DMS79 treated with DMSO at 0.1 percent for 48 hours (cell line): ENCODE measurements at regions not wholly inside any gene's neighbourhood (a gene's known extent, or its start where the extent isn't known, plus 50 kb on each side); places are given as distances from the start of the nearest gene placed in this dataset.
"Not testable (repeated sequence)": the region's sequence is repeated elsewhere in the genome, so short reads cannot be mapped to it uniquely, and the experiment has no call there.

ENCODE experiments used
- DNase-seq: peaks from one replicate; lab custom pipeline; 2025; lab: John Stamatoyannopoulos, UW

- DNase-seq, result no peak
Measured at GRCh38 chr2:37569986-37570679, 101.3 kb downstream of the CDC42EP3 start.

GRCh38 chr2:37570773-37571586 lies 100.5 kb downstream of the CDC42EP3 start:
- DNase-seq, result no peak

GRCh38 chr2:37571587-37572136 lies 99.8 kb downstream of the CDC42EP3 start:
- no peak for DNase-seq

DNA sequence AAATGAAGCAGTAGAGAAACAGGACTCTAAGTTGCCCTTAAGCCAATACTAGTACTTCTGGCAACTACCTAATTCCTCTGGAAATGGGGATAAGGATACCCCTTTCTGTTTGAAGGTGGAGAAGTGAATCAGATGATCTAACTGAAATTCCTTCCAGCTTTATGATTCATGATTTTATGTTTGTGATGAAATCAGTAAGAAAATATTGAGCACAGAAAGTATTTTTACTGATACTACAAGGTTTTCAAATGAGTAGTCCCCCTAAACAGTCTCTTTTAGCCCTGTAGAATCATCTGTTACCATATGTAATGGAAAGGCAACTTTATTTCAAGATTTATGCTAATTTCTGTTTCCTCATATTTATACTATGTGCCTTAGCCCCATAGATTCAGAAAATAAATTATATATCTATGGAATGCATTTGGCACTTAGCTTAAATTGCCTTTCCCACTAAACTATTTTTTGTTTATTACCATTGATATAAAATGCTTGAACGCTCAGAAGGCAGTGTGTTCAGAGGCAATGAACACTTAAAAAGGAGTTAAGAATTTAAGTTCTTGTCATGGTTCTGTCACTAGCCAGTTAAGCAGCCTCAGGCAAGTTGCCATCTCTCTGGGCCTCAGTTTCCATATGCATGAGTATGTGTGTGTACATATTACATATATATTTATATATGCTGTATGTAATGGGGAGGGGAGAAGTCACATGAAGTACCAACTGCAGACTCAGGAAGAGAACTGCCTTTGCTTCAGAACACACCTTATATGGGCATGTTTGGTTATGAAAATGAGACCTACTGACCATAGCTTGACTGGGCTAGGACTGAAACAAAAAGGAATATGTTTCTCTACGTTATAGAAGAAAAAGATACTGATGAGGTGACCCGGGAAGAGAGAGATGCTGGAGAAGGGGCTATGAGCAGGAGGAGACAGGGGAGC lies 97.7 kb downstream of the CDC42EP3 start:
- no peak for DNase-seq

DNA sequence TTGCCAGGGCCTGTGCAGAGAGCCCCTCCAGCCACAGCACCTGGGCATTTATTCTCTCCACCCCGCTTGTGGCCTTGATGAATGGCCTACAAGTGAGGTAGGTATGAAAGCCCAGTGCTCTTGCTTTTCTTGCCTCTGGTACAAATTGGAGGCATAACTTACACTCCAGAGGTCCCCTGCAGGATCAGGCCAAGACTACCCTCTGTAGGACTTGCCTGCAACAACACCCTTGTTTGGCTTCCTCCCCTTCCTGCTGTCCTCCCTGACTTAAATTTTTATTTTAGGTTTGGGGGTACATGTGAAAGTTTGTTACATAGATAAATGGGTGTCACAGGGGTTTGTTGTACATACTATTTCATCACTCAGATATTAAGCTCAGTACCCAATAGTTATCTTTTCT lies 95.7 kb downstream of the CDC42EP3 start:
- no peak for DNase-seq

DNA sequence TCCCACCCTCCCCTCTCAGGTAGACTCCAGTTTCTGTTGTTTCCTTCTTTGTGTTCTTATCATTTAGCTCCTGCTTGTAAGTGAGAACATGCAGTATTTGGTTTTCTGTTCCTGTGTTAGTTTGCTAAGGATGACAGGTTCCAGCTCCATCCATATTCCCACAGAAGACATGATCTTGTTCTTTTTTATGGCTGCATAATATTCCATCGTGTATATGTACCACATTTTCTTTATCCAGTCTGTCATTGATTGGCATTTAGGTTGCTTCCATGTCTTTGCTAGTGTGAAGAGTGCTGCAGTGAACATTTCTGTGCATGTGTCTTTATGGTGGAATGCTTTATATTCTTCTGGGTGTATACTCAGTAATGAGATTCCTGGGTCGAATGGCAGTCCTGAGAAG lies 95.2 kb downstream of the CDC42EP3 start:
- DNase-seq, result not testable (repeated sequence)

DNA sequence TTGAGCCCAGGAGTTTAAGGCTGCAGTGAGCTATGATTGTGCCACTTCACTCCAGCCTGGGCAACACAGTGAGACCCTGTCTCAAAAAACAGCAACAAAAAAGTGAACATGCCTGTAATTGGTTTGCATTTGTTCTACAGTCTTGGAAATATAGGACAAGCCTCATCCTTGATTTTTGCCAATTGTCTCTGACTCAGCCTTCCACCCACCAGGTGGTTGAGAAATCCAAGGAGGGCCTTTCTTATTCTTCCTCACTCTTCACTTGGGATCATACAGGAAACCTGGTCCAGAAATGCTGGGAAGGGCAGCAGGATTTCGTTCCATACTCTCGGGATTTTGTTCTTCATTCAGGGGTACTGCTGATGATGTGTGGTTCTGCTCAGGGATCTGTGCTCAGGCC lies 94.6 kb downstream of the CDC42EP3 start:
- DNase-seq, result no peak

- DNase-seq, result no peak
Measured at GRCh38 chr2:37579192-37579713, 92.2 kb downstream of the CDC42EP3 start.

DNA sequence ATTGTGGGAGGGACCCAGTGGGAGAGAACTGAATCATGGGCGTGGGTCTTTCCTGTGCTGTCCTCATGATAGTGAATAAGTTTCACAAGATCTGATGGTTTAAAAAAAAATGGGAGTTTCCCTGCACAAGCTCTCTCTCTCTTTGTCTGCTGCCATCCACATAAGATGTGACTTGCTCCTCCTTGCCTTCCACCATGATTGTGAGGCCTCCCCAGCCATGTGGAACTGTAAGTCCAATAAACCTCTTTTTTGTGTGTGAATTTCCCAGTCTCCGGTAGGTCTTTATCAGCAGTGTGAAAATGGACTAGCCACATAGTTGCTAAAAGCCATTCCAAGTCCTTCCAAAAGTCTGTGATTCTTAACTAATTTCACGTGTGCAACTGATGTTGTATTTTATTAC lies 91.5 kb downstream of the CDC42EP3 start:
- DNase-seq, result not testable (repeated sequence)

GRCh38 chr2:37581433-37581832 lies 90.0 kb downstream of the CDC42EP3 start:
- no peak for DNase-seq

DNA sequence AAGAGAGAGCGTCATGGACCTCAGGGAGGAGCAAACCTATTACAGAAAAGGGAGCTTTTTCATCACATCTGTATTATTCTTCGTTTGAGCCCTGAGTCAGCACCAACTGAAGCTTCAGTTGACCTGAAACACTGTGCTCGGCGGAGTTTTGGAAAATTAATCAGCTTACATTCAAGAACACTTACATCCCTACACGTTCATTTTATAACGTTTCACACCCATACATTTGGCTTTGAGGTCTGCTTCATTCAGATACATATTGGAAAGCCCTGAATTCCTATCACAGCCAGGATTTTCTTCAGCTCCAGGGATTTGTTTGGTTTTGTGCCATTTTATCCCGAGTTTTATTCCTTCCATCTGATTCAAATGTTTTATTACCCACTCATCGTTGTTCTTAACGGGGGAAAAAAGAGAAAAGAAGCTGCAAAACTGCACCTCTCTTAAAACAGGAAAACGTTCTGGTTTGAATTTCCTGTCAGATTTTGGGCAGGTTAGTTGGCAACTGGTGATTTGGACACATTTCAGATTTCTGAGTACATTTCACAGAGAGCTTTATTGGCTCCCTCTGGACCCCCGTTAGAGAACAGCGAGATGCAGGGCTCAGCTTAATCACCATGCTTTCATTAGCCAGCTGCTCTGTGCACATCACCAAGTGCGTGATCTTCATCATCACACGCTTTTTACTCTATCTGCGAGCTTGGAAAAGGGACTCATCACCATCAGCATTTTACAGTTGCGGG lies 88.8 kb downstream of the CDC42EP3 start:
- no peak for DNase-seq

- no peak for DNase-seq
Measured at GRCh38 chr2:37583402-37583801, 88.0 kb downstream of the CDC42EP3 start.

DNA sequence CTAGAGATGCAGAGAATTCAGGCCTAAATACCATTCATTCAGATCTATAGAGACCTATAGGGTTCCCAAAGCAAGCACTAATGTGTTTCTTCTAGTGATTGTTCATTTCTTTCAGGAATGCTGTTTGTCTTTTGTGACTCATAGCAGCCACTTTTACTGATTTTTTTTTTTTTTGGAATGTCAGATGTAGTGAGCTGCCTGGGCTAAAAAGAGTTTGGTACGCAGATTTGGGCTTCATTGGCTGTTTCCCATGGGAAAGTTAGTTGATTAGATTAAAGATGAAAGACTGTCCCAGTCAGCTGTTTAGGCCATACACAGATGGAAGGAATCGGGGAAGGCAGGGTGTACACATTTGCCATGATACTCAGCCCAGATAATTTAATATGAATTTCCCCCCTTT lies 87.6 kb downstream of the CDC42EP3 start:
- DNase-seq, result no peak

GRCh38 chr2:37585295-37585908 lies 86.0 kb downstream of the CDC42EP3 start:
- DNase-seq, result peak; percentile 42

DNA sequence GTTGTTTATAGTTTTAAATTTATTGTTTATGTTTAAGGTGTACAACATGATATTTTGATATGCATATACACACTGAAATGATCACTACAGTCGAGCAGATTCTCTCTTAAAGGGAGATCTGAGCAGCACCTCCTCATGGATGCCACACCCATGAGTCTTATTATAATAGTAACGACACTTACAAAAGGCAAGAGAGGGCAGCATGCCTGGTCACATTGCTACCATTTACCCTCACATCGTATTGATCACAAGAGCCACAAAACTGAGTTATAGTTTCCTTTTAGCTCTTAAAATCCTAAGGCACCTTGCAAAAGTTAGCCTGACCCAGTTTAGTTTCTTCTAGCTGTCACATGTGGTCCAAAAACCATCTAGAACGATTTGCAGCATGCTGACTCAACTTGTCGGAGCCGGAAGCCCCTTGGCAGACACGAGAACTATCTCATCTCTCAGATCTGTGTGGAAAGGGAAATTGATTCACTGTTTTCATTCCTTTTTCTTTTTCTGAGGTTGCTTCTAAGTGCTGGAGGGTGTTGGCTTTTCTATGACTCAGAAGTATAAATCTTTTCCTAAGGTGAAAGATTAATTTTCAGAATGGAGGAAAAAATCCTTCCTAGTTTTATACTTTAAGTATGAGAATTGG lies 85.3 kb downstream of the CDC42EP3 start:
- DNase-seq, result no peak

DNA sequence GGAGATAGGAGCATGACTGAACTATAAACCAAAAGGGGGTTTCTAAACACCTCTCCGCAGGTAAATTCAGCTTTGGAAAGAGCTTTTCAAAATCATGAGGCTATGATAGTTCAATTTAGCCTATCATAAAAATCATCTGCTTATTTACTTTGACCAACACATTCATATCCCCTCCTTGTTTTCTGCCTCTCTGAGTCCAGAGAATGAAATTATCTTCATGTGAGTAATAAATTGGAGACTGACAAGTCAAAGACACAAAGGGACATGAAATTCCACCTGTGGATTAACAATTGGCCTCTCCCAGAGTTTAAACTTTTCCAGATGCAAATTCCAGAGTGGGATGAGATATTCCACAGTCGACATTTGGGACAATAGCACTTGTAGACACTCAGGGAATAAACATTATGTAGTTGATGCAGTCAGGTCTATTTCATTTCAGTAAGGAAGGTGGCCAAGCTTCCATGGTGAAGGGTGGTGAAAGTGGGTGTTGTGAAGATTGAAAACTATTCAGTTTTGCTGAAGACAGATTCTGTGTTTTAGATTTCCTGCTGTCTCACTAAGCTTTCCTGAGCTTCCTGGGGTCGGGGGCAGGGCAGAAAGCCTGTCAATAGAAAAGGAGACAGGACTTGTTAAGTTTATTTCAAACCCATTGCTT lies 84.7 kb downstream of the CDC42EP3 start:
- DNase-seq, result no peak

- DNase-seq, result no peak
Measured at GRCh38 chr2:37587817-37588216, 83.6 kb downstream of the CDC42EP3 start.

DNA sequence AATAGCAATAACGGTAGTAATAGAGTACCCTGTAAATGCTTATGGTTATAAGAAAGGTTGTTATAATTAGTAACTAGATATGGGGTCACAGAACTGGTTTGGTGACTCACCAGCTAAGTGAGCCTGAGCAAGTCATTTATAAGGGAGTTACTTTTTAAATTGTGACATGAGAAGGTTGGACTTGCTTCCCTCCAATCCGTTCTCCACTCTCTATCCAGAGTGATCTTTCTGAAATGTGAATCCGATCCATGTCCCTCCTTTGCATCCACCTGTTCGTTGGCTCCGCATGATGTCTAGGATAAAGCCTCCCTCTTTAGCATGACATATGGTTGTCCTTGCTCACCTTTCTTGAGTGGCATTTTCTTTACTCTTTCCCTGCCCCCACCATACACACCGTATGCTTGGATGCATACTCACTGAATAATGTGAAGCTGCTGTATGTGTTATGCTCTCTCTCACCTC lies 83.1 kb downstream of the CDC42EP3 start:
- DNase-seq, result no peak

GRCh38 chr2:37589298-37589697 lies 82.1 kb downstream of the CDC42EP3 start:
- no peak for DNase-seq
